Caco-2 (cell line): ENCODE measurements at regions not wholly inside any gene's neighbourhood (a gene's known extent, or its start where the extent isn't known, plus 50 kb on each side); places are given as distances from the start of the nearest gene placed in this dataset.

Experiments
- BruUV-seq: library from RNA; stranded (reverse); fragments of 400-500 nt; replicated peaks from 2 replicates; lab custom pipeline; 2021; lab: Mats Ljungman, UMichigan
- CTCF ChIA-PET: fragments of 300-600 bp; sonication (Branson Sonifier 250); formaldehyde crosslinking; loops from one replicate; lab custom pipeline; 2022; ENCODE audit warnings: antibody characterized with exemption; lab: Charles Lee
- POLR2A ChIA-PET: fragments of 300-600 bp; sonication (Branson Sonifier 250); formaldehyde crosslinking; loops from one replicate; lab custom pipeline; 2022; ENCODE audit warnings: antibody characterized with exemption; lab: Charles Lee
- DNase-seq, 2 experiments: peaks; one replicate each; pipeline versions ENCODE4 v3.0.0 to v3.0.0-alpha.2; 2020 to 2022
- H3K27me3 ChIP-seq: replicated peaks from 2 replicates; pipeline ENCODE4 v1.6.0; 2011; ENCODE audit warnings: low read length; ENCODE audit not compliant: control insufficient read depth, insufficient read depth
- H3K36me3 ChIP-seq: 2 replicates; pipeline ENCODE4 v1.5.1; 2011; ENCODE audit warnings: low read length; ENCODE audit not compliant: control insufficient read depth, insufficient read depth
- H3K4me1 ChIP-seq: fragments of 250-450 bp; sonication (Bioruptor Pico); 2 replicates; pipeline ENCODE4 v1.5.1; 2020; ENCODE audit warnings: mild to moderate bottlenecking
- H3K4me3 ChIP-seq: 2 replicates; pipeline ENCODE4 v1.5.1; 2011; ENCODE audit warnings: low read depth, mild to moderate bottlenecking, control low read depth, low read length
- H3K9me3 ChIP-seq: fragments of 250-450 bp; sonication (Bioruptor Pico); 2 replicates; pipeline ENCODE4 v1.5.1; 2020; ENCODE audit warnings: mild to moderate bottlenecking, moderate library complexity
- H3K27ac Mint-ChIP-seq: one replicate; pipeline ENCODE4 v1.8.0; 2022; ENCODE audit warnings: mixed read lengths; ENCODE audit not compliant: unreplicated experiment
- H3K27me3 Mint-ChIP-seq: one replicate; pipeline ENCODE4 v1.8.0; 2022; ENCODE audit warnings: mixed read lengths; ENCODE audit not compliant: insufficient read depth, unreplicated experiment
- H3K36me3 Mint-ChIP-seq: one replicate; pipeline ENCODE4 v1.8.0; 2022; ENCODE audit warnings: mild to moderate bottlenecking, mixed read lengths; ENCODE audit not compliant: insufficient read depth, unreplicated experiment
- H3K4me1 Mint-ChIP-seq: one replicate; pipeline ENCODE4 v1.8.0; 2022; ENCODE audit warnings: low read depth, mixed read lengths; ENCODE audit not compliant: unreplicated experiment
- H3K4me3 Mint-ChIP-seq: one replicate; pipeline ENCODE4 v1.8.0; 2022; ENCODE audit warnings: mild to moderate bottlenecking, moderate library complexity, mixed read lengths; ENCODE audit not compliant: unreplicated experiment
- H3K9me3 Mint-ChIP-seq: one replicate; pipeline ENCODE4 v1.8.0; 2022; ENCODE audit warnings: mixed read lengths; ENCODE audit not compliant: unreplicated experiment
- intact Hi-C: fragments of 100-400 bp; cut with micrococcal nuclease; formaldehyde crosslinking; loops from one replicate; pipeline ENCODE4 v1.10.0; 2022; ENCODE audit not compliant: unreplicated experiment
- TF ChIP-seq, protein P1 (sequence below), 2 experiments: fragments of 200-600 bp in 1 of 2; IDR thresholded peaks; 1 replicate in 1 of 2; 2 replicates in 1 of 2; pipeline versions ENCODE4 v1.5.1 to v1.8.0; 2011 to 2022; ENCODE audit warnings: antibody characterized with exemption in 1 of 2, control low read depth in 1 of 2, inconsistent platforms in 1 of 2, low read depth in 1 of 2, low read length in 1 of 2, mild to moderate bottlenecking in 1 of 2, moderate library complexity in 1 of 2; ENCODE audit not compliant: insufficient read depth in 1 of 2, severe bottlenecking in 1 of 2, unreplicated experiment in 1 of 2

DNA sequence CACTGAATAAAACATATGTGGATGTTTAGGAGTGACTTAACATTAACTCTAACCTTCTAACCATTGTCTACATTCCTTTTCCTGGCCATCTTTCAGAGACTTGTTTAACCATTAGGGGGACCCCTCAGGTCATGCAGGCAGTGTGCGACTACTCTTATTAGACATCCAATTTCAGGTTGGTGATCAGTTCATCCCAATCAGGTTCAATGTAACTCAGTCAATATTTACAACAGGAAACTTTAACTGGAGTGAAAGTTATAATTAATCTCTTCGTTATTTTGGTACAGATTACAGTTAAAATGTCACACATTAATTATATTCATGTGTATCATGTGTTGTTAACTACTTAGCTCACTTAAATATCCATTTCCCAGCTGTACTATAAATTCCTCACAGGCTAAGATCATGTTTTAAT, 68.8 kb upstream of the RGS1 start:
- no peak overlapping the region for H3K27ac Mint-ChIP-seq
- BruUV-seq, result no TSS peak
- intact Hi-C loops, result loop anchor here (2.0 kb wide), 1 partner anchor 74 kb away; no protein-coding TSS in a partner anchor
- Histone ChIP-seq H3K4me1 (no peaks in the 10 kb centered on the region), H3K27me3 (no peaks in the 10 kb centered on the region), H3K9me3 (no peaks in the 10 kb centered on the region), H3K4me3 (no peak overlapping the region), H3K36me3 (no peaks in the 10 kb centered on the region)
- H3K4me3 Mint-ChIP-seq, result no peak overlapping the region
- H3K9me3 Mint-ChIP-seq, result no peaks in the 10 kb centered on the region
- POLR2A ChIA-PET, result no interaction called here
- CTCF ChIA-PET, result no interaction called here
- H3K27me3 Mint-ChIP-seq, result peaks cover 6% of the 10 kb centered on the region
- no peaks in the 10 kb centered on the region for H3K4me1 Mint-ChIP-seq
- TF ChIP-seq, protein P1, sequence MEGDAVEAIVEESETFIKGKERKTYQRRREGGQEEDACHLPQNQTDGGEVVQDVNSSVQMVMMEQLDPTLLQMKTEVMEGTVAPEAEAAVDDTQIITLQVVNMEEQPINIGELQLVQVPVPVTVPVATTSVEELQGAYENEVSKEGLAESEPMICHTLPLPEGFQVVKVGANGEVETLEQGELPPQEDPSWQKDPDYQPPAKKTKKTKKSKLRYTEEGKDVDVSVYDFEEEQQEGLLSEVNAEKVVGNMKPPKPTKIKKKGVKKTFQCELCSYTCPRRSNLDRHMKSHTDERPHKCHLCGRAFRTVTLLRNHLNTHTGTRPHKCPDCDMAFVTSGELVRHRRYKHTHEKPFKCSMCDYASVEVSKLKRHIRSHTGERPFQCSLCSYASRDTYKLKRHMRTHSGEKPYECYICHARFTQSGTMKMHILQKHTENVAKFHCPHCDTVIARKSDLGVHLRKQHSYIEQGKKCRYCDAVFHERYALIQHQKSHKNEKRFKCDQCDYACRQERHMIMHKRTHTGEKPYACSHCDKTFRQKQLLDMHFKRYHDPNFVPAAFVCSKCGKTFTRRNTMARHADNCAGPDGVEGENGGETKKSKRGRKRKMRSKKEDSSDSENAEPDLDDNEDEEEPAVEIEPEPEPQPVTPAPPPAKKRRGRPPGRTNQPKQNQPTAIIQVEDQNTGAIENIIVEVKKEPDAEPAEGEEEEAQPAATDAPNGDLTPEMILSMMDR (IDR thresholded peaks at IDR 0.05; ENCODE audit: insufficient read depth in 1 of 2, low read depth in 1 of 2, low read length in 1 of 2, severe bottlenecking in 1 of 2, unreplicated experiment in 1 of 2), result peak; percentile 14 to 43
- no peaks in the 10 kb centered on the region for H3K36me3 Mint-ChIP-seq
- DNase-seq, result peak in 1 of 2 experiments; percentile 20

DNA sequence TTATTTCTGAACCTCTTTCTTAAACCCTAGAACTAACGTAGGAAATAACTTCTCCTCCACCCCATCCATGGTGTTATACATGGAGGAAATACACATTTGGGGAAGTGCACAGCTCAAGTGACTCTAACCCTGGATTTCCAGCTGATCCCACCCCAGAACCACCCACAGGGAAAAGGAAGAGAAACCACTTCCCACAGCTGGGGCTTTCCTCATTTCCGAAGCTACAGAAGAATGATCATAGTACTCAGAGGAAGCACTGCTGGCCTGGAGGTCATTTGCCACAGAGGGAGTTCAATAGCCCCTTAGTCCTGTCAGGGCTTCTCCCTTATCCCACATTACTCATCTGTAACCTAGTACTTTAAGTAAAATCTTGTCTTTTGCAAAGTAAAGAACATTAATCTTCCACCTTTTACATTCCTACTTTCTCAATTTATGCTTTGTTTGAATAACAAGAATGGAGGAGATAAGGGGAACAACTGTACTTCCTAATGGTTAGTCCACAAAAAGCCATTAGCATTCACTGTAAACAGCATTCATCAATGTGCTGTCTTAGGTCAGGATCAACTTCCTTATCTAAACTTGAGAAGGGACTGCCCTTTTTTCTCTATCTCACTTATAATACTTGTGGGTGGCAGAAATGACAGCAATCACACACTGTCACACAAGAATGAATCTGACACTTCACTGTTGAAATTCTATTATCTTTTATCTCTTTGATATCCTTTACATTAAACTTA, 63.0 kb upstream of the RGS1 start:
- Histone ChIP-seq H3K4me1 (peaks cover 7% of the 10 kb centered on the region; the same call in 1 of the 2 replicates), H3K27me3 (no peaks in the 10 kb centered on the region), H3K9me3 (no peaks in the 10 kb centered on the region), H3K36me3 (no peaks in the 10 kb centered on the region), H3K4me3 (no peak overlapping the region)
- Mint-ChIP-seq H3K4me1 (peaks cover 11% of the 10 kb centered on the region), H3K36me3 (no peaks in the 10 kb centered on the region), H3K27ac (no peak overlapping the region), H3K27me3 (peaks cover 11% of the 10 kb centered on the region), H3K9me3 (no peaks in the 10 kb centered on the region), H3K4me3 (no peak overlapping the region)
- no peak for DNase-seq
- no TSS peak for BruUV-seq
- TF ChIP-seq, protein P1 (IDR thresholded peaks at IDR 0.05; ENCODE audit: insufficient read depth in 1 of 2, low read depth in 1 of 2, low read length in 1 of 2, severe bottlenecking in 1 of 2, unreplicated experiment in 1 of 2), result no peak
- intact Hi-C loops, result no loop called here
- CTCF ChIA-PET, result no interaction called here
- POLR2A ChIA-PET, result no interaction called here

DNA sequence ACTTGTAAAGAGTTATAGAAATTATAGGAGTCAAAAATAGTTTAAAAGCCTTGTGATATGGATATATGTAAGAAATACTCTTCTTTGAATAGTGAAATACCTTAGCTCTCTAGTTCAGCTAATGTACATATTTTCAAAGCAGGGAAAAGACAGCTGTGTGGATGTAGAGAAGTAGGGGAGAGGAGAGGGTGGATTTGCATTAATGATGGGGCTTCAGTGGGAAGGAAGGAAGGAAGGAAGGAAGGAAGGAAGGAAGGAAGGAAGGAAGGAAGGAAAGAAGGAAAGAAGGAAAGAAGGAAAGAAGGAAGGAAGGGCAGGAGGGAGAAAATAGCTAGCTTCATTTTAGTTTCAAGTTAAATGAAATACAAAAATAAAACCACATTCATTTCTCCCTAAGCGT, 62.4 kb upstream of the RGS1 start:
- Histone ChIP-seq H3K4me3 (no peak overlapping the region), H3K36me3 (no peaks in the 10 kb centered on the region), H3K9me3 (no peaks in the 10 kb centered on the region), H3K27me3 (no peaks in the 10 kb centered on the region), H3K4me1 (peaks cover 7% of the 10 kb centered on the region; the same call in 1 of the 2 replicates)
- TF ChIP-seq, protein P1 (IDR thresholded peaks at IDR 0.05; ENCODE audit: insufficient read depth in 1 of 2, low read depth in 1 of 2, low read length in 1 of 2, severe bottlenecking in 1 of 2, unreplicated experiment in 1 of 2), result no peak
- Mint-ChIP-seq H3K9me3 (no peaks in the 10 kb centered on the region), H3K36me3 (no peaks in the 10 kb centered on the region), H3K27ac (no peak overlapping the region), H3K27me3 (peaks cover 13% of the 10 kb centered on the region), H3K4me3 (no peak overlapping the region), H3K4me1 (peaks cover 11% of the 10 kb centered on the region)
- no TSS peak for BruUV-seq
- CTCF ChIA-PET, result no interaction called here
- intact Hi-C loops, result no loop called here
- POLR2A ChIA-PET, result no interaction called here
- no peak for DNase-seq
